Activated effector memory CD4-positive, alpha-beta T cell treated with Interleukin-2 at 50 U/mL for 16 hours (primary cell): ENCODE measurements at regions not wholly inside any gene's neighbourhood (a gene's known extent, or its start where the extent isn't known, plus 50 kb on each side); places are given as distances from the start of the nearest gene placed in this dataset.

Experiments
- DNase-seq: peaks from one replicate; pipeline ENCODE4 v3.0.0-alpha.2; 2020

DNA sequence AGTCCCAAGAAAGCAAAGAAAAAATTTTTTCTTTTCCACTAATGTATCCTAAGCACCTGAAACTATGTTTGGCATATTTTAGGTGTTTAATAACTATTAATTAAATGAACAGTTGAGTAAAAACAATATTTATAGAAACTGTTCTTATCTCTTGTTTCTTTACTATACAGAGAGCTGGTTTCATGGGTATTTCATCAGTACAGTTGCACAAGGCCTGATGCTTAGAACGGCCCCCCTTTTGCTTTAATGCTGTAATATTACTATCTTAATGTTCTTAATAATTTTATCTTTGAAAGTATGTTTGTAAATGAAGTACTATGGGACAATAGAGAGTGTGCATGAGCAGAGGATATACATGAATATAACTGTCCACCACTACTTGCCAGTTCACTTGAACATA, 479.1 kb upstream of the SLIT2 start:
- no peak for DNase-seq

DNA sequence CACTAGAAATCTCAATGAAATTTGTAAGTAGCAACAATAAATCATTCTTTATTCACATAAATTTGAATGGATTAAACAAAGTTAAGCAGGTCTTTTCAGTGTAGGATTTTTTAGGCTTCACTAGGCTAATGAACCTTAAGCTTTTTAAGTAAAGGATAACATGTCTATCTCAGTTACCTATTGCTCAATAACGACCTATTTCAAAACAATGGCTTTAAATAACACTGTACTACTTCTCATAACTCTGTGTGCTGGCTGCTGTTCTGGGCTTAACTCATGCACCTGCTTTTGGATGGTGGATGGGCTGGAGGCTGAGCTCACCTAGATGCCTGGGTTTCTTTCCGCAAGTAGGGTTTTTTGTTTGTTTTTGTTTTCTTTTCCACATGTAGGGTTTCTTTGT, 495.0 kb upstream of the SLIT2 start:
- no peak for DNase-seq

DNA sequence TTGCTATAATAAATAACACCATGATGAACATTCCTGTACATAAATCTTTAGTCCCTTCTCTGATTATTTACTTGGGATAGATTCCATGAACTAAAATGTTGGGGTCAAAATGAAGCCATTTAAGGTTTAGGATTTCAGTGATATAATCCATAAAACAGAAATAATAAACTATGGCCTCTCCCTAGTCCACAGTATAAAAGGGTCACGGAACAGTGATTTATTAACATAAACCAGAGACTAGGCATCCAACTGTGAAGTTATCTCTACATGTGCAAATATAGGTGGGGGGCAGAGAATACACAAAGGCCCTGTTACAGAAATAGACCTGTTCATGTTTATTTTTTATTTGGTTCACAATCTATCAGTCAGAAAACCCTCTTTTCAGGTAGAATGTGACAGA, 499.1 kb upstream of the SLIT2 start:
- DNase-seq: no peak

DNA sequence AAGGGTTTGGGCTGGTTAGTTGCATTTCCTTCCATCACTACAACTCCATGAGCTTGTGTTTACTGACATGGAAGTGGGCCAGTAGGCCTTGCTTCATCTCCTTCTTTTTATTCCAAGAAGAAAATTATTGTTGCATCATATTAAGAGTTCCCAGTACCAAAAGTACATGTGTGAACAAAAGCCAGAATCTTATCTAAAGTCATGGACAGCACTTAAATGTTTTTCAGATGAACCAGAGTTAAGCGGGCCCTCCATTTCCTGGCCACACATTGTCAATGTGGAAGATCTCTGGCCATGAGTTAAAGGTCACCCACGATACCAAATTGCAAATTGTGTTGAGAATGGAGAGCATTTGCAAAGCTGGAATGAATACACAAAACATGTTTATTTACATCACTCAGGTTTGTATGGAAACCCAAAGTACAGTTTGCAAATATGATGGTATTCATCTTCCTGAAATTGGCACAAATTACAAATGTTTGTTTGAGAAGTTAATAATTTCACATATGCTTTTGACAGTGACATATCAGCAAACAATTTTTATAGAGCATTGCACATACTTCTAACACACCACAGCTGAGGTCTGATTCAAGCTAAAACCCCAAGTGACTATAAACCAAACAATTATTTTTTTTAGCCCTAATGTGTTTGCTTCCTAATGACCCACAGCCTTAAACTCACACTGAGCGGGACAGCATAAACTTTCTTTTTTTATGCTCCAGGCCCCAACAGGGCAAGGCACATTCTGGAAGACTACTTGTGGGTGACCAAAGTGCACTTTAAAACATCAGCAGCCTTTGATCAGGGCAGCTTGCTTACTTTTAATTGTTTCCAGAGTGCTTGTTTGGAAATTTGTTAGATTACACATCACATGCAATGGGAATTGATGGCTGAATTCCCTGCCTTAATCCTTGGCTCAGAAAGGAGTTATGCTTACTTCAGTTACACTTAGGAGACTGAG, 502.9 kb upstream of the SLIT2 start:
- no peak for DNase-seq

DNA sequence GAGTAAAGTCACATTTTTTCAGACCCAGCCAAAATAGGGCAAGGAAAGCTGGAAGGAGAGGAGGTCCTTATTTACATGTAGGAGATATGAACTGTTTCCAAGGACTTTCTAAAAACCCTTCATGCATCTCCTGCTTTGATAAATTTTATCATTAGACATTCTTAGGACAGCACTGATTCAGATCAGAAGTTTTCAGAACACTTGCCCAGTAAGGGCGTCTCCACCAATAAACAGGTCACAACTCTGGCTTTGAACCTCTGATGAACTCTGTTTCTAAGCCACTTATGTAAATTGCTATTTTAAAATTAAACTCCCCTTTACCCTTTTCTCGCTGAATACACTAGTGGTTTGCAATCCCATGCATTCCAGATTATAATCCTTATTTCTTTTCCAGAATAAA, 505.3 kb upstream of the SLIT2 start:
- DNase-seq: no peak

DNA sequence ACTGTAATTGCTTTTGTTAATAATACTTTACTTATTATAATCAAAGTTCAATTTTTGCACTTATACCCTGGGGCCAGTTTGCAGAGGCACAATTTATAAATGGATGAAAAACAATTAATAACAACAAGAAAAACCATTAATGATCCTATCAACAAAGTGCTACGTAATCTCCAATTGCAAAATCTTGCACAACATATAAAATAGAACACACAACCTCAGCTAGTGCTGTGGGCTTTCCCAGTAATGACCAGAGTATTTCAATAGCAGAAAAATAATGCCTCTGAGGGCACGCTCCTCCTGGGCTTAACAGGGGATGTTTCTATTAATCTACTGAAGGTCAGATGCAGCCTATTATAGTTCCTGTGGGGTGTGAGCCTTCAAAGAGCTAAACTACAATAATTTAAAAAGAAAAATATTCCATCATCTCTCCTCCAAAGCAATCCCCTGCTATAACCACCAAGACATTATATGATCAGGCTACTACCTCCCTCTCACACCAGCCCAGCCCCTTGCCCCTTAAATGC, 508.5 kb upstream of the SLIT2 start:
- DNase-seq: no peak

DNA sequence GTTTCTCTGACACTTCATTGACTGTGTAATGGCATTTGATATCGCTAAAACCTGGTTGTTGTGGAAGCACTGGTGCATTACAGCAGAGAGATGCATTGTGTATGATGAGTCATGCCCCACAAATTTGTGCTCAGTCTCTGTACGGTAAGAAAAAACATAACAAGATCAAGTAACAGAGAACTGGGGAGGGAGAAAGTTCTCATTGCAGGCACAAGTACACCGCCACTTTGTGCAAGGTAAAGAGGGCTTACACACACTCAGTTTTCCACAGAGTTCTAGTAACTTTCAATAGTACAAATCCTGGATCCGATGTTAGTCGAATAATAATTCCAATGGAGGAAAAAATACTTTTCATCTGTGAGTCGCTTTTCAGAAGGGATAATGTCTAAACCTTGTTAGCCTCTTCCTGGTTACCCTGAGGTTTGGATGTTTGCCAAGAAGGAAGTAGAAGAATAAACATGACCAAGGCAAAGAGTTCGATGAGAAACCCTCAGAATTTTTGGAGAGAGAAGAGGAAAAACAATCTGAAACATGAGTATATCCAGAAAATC, 512.5 kb upstream of the SLIT2 start:
- no peak for DNase-seq

DNA sequence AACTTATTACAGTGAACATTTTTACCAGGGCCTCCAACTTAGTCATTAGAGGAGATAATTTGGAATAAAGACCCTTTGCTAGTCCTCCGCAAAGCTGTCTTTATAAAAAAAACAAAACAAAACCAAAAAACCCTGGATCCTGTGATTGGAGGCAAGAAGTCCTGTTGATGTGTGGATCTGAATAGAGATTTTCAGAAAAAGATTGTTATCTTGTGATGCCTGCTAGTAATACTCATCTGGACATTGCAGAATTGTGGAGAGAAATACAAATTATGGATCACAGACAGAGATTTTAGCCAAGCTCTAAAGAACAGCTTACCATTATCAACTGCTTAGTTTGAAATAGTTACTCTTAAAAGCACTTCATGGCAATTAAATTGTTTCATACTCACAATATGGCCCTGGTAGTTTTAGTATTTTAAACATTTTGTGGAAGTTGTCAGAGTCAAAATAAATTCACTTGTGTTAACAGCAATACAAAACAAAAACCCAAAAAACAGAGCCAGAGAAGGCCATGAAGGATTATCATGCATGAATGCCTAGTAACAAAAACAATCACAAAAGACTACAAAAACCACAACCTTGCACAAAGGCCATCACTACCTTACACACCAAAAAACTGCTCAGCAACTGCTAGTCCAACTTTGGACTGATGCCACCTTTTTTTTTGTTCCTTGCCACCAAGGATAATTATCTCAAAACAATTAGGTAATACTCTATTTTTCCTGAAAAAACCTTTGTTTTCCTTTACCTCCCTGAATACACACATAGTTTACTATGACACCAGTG, 514.5 kb upstream of the SLIT2 start:
- no peak for DNase-seq

DNA sequence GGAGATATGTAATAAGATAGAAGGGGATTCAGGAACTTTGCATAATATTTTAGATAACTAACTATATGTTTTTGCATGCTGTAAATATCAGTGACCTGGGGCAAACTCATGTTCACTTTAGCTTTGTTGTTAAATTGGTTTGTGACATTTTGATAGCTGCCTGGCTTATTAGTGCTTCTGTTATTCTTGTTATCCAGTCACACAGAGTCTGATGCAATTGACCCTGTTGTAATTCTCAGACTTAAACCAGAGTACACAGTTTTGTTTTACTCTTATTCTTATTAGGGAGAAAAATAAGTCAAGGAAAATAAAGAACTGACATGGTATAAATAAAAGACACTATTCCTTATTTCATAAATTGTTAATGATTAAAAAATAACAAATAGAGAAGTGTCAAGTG, 516.7 kb upstream of the SLIT2 start:
- DNase-seq: no peak

DNA sequence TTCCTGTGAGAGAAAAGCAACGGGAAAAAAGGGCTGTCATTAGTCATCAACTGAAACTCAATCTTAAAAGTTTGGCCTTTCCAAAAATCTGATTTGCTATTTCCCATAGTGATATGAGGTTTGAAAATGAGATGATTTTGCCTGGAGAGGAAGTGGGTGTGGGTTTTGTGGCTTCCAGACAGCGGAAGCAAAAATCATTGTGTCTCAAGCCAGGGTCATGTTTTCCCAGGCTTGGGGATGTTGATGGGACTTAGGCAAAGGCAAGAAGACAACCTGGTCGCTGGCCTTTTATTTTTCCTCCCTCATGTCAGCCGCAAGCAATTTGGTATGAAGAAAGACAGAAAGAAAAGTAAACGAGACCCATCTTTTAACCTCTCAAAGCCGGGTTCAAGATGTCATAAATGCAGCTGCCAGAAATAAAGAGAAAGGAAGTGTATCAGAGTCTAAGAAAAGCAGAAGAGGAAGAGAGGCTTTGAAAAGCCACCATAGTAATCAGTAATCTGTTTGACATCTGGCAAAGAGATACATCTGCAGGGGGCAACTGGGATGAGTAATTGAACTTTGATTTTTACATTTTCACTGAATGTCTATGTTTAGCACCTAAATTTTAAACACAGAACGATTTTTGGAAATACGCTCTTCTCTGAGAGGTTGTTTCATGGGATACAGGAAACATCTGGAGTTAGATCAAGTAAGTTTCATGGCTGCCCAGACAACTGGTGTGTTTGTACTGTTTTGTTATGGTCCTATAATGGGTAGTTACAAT, 521.6 kb upstream of the SLIT2 start:
- DNase-seq: no peak

DNA sequence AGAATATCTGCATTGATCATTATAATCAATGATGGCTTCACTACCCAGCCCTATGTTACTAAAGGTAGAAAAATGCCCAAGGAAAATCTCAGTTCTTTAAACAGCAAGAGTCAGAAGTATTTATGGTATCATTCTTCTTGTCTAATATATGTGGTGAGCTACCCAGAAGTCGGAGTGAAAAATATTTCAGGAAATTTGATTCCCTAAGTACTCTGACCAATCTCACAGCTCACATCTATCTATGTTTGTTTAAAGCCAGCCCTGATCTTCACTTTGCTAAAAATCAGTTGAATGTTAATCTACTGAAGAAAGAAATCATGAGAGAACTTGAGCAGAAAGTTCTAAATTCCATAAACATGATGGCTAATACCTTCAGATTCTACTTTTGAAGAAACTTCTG, 522.9 kb upstream of the SLIT2 start:
- no peak for DNase-seq

DNA sequence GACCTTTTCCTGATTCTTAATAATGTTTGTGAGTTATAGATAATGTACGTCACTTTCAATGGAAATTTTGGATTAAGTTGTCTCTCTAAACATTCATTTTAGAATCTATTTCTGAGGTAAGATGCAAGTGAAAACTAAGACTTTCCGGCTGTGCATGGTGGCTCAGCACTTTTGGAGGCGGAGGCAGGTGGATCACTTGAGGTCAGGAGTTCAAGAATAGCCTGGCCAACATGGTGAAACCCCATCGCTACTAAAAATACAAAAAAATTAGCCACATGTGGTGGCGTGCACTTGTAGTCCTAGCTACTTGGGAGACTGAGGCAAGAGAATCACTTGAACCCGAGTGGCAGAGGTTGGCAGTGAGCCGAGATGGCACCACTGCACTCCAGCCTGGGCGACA, 524.6 kb upstream of the SLIT2 start:
- no peak for DNase-seq

DNA sequence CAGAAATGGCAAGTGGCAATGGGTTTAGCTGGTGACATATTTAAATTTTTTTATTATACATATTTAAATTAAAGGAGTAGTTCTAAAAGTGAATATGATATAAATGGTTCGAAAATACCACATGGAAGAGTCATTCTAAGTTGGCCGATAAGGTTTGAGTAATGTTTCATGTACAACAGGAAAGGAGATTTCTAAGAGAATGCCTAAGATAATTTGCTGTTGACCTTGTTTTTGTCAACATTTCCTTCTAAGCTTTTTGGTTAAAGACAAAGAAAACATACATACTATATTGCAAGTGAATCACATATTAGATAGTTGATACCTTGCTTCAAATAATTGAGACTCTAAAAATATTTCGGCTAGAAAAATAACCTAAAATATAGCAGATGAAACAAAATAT, 526.6 kb upstream of the SLIT2 start:
- no peak for DNase-seq

DNA sequence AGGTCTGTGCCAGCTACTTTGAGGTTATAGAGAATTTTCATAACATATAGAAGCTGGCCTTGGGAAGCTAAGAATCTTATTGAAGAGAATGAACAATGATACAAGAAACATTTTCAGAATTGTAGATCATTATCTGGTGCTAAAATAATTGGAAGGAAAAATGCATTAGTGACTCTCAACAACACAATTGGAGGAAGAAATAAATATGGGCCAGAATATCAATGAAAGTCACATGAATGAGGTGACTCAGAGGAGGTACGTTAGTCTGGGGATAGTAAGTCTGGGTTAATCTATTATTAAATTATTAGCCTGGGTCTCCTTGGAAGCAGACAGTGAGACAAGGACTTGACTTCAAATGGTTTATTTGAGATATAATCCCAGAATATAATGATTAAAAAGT, 529.3 kb upstream of the SLIT2 start:
- DNase-seq: no peak

DNA sequence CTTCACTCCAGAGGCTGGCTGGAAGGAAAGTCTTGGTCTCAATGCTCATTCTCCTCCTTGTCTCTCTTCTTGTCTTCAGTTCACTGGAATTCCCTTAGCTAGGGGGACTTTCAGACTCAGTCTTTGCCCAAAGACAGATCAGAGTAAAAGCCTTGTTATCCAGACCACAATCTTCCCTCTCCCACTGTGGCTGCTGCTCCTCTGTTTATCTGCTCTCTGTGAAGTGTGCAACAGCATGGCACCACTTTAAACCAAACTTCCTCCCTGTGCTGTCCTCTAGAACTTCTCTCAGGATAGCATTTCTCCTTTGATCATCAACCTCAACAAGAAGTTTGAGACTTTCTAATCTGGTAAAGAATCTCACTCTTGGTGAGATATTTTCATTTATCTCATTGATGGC, 530.1 kb upstream of the SLIT2 start:
- DNase-seq: no peak

DNA sequence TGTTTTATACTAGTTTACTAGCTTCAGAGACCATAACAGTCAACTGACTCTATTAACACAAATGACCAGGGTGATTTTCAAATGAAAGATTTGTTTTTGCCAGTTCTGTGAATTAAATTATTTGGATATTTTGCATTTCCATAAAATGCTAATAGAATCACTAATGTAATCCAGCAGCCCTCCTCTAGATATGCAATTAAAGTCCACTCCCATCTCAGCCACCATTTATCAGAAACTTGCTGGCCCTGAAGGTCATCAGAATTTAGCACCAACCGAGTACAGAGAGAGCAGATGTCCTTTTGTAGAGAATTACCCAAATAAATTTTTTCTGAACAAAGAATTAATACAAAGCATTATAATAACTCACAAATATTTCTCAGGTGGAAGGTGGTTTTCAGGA, 531.1 kb upstream of the SLIT2 start:
- DNase-seq: no peak

DNA sequence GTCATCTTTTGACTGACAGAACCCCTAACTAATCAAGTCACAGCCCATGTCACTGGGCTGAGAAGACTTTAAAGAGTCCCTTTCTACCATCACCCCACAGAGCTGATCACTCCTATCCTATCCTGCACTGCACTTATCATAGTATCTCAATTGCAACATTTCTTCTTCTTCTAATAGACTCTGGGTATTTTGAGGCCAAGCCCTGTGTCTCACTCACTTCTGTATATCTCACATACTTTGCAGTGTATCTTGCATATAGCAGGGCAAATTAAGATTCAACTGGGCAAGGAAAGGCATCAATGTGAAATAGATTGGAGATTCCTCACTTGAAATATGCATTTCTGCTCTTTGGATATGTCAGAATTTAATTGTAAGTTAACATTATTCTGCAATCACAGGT, 531.5 kb upstream of the SLIT2 start:
- DNase-seq: no peak

DNA sequence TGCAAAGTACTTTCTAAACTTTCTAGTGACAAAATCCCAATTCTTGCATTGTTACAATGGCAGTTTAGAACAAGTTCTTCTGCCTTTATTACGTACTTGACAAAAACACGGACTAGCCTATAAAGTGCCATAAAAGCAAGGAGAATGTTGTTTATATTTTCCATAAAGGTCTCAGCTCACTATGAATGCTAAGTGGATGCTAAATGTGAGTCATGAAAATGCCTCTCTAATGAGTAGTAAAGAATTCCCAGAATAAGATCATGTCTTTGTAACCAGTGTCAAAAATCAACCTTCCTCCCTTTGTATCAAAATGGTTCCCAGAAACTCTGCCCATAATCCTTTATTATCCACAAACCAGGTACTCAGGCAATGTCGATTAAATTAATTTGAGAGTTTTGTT, 539.8 kb upstream of the SLIT2 start:
- no peak for DNase-seq

DNA sequence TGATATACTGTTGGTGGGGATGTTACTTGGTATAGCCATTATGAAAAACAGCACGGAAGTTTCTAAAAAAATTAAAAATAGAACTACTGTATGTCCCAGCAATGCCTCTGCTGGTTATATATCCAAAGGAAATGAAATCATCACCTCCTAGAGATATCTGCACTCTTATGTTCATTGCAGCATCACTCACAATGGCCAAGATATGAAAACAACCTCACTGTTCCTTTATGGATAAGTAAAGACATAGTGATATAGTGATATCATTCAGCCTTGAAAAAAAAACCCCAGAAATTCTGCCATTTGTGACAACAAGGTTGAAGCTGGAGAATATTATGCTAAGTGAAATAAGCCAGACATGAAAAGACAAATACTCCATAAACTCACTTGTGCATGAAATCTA, 543.8 kb upstream of the SLIT2 start:
- no peak for DNase-seq

DNA sequence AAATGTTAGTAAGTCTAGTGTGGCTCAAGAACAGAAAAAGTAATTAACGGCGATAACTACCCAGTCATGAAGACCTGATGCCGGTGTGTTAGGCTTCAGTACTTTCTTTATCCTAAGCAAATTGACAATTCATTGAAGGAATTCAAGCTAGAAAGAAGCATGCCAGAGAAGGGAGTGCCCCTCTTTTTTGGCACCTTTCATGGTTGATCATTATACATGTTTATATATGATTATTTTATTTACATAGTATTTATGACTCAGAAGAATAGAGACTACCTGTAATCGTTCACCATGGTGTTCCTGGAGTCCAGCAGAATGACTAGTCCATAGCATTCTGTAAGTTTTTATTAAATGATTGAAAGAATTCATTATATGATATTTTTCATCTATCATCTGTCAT, 548.3 kb upstream of the SLIT2 start:
- no peak for DNase-seq

DNA sequence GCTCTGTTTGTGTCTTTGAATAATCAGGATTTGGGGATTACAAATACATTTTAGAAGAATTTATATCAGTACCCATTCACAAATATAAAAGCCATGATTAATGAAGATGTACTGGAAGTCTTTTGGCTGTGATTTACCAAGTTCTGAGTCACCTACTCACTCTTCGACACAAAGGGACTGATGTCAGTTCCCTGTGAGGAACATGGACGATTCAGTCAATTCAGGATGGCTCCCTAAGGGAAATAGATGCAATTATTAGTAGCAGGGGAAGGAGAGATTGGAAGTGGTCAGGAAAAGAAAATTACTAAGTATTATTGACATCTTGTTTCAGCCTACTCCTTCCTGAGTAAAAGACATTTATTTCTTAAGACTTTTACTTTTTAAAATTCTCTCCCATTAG, 550.7 kb upstream of the SLIT2 start:
- DNase-seq: no peak

DNA sequence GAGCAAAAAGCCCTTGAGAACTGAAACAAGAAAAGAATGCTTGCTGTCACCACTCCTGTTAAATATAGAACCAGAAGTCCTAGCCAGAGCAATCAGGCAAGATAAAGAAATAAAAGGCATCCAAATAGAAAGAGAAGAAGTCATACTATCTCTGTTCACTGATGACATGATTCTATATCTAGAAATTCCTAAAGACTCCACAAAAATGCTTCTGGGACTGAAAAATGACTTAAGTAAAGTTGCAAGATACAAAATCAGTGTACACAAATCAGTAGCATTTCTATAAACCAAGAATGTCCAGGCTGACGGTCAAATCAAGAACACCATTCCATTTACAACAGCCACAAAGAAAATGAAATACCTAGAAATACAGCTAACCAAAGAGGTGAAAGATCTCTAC, 552.7 kb upstream of the SLIT2 start:
- DNase-seq: no peak

DNA sequence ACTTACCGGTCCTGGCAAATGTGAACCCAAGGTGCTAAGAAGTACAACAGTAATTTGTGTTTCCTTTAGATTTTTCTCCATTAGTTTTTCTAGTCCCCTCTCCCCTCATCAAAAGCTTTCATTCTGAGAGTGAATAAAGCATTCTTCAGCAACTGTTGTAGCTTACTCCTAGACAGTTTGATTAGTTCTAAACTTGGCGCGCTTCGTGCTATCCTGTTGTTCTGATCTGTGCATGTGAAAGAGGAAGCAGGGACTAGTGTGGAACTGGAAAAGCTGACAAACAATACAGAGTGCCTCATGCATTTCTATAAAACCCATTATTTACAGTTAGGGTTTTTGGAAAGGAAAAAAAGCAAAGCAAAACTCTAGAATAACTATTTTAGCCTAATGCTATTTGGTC, 556.9 kb upstream of the SLIT2 start:
- DNase-seq: no peak
